ENCODE measurements at regions not wholly inside any gene's neighbourhood (a gene's known extent, or its start where the extent isn't known, plus 50 kb on each side); places are given as distances from the start of the nearest gene placed in this dataset.

- TF ChIP-seq POLR2A (IDR thresholded peaks at IDR 0.05): no peak
- TF ChIP-seq CTCF (IDR thresholded peaks at IDR 0.05): no peak
Measured at GRCh38 chr1:194372266-194372665, 1185.9 kb upstream of the B3GALT2 start.
